ENCODE measurements at regions not wholly inside any gene's neighbourhood (a gene's known extent, or its start where the extent isn't known, plus 50 kb on each side); places are given as distances from the start of the nearest gene placed in this dataset.

DNA sequence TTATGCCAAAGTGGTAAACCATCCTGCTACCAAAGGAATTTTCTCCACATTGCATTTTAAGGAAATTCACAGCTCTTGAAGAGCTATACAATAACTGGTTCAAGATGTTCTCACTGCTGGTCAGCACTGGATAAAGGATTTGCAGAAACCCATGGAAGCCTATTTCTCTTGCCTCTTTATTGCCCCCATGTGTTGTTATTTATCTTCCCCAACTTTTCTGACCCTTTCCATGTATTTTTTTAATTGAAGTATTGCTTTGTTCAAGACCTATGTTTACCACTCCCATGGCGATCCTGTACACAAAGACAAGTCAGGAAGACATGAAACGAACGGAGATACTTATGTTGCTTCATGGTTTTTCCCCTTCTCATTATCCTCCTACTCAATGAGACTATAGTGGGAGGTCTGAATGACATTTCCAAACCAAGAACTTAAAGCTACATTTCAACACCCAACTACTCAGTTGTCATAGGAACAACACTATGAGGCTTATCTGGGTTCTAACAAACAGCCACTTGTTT is 566.4 kb upstream of the DIPK2B start:
- intact Hi-C loops (cut with micrococcal nuclease) (no loop called here), in situ Hi-C loops (cut with MboI) (no loop called here)
- H3K4me3 ChIP-seq, result peak overlapping the region; percentile 10; the same call in 1 of the 2 replicates
- no peak overlapping the region; a peak in 1 of 4 replicates for H3K9ac ChIP-seq (ENCODE audit: insufficient read depth in 1 of 2, low read depth in 2 of 2, low read length in 2 of 2)
- no peak overlapping the region for H3K27ac ChIP-seq (ENCODE audit: extremely low read depth, low read depth, low read length)
- H4K20me1 ChIP-seq (replicated peaks; ENCODE audit: control insufficient read depth, insufficient read depth, low read length), result no peaks in the 10 kb centered on the region
- DNase-seq (ENCODE audit: extremely low read depth in 1 of 4, low spot score in 3 of 4) (no peak), ATAC-seq (peak; percentile 25; the same call in 2 of the 3 replicates), FAIRE-seq (no peak)
- peaks cover 26% of the 10 kb centered on the region for H3K79me2 ChIP-seq (ENCODE audit: control insufficient read depth, insufficient read depth, low read length)
- no peak for TF ChIP-seq ZFPM2 (CRISPR knock-in tag; IDR thresholded peaks at IDR 0.05)
- TF ChIP-seq RFX1 (IDR thresholded peaks at IDR 0.05), result peak; percentile 74
- H3K9me3 ChIP-seq (replicated peaks; ENCODE audit: control insufficient read depth, insufficient read depth, low read depth, low read length), result no peaks in the 10 kb centered on the region
- H3K9me1 ChIP-seq (ENCODE audit: control insufficient read depth, insufficient read depth, low read length), result no peaks in the 10 kb centered on the region
- H3K4me2 ChIP-seq (ENCODE audit: insufficient read depth, low read length), result 0 out of 2 replicates have a peak overlapping the region, but pooled peaks have one; percentile 8
- BruUV-seq (replicated peaks), result no TSS peak
- H3K4me1 ChIP-seq (replicated peaks in 1 of 2; ENCODE audit: control insufficient read depth in 2 of 2, insufficient read depth in 2 of 2, low read length in 2 of 2), result no peaks in the 10 kb centered on the region; a peak in 2 of 5 replicates
- no peaks in the 10 kb centered on the region for H3K36me3 ChIP-seq (ENCODE audit: control insufficient read depth, insufficient read depth, low read length)
- 0% methylated on average over 3 of the region's 3 CpGs for whole genome bisulfite sequencing (ENCODE audit: insufficient coverage, low coverage, missing lambda C conversion rate)
- H3K27me3 ChIP-seq (ENCODE audit: control insufficient read depth in 2 of 2, insufficient read depth in 2 of 2, low read length in 2 of 2), result no peaks in the 10 kb centered on the region
- H2AFZ ChIP-seq (ENCODE audit: low read depth, low read length), result no peak overlapping the region
- ChIA-PET POLR2A (no interaction called here), CTCF (ENCODE audit: low intra/inter-chr PET ratio) (no interaction called here)

DNA sequence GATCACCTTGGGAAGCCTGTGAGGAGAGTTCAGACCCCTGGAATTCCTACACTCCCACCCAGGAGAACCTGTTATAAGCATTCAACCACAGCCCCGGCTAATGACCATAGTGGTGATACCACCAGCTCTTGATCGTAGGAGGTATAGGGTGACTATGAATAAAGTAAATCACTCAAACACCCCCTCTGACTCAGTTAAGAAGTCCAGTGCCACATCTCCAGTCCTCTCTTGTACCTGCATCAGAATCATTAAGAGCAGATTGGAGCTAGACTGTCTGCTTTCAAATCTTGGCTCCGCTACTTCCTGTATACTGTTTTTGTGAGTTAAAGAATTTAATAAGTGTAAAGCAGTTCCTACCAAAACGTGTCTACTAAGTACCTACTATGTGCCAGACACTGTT is 565.1 kb upstream of the DIPK2B start:
- H3K27ac ChIP-seq (ENCODE audit: extremely low read depth, low read depth, low read length), result no peak overlapping the region
- no peak for DNase-seq (ENCODE audit: extremely low read depth in 1 of 4, low spot score in 3 of 4)
- ChIA-PET POLR2A (interaction anchor here (1.4 kb wide), 1 partner anchor 10 kb away, joined by 6 read pairs; no protein-coding TSS in a partner anchor), CTCF (ENCODE audit: low intra/inter-chr PET ratio) (no interaction called here)
- no peak overlapping the region for H2AFZ ChIP-seq (ENCODE audit: low read depth, low read length)
- intact Hi-C loops (cut with micrococcal nuclease) (no loop called here), in situ Hi-C loops (cut with MboI) (no loop called here)
- TF ChIP-seq BRF1 (IDR thresholded peaks at IDR 0.05; ENCODE audit: borderline replicate concordance, extremely low read depth, insufficient read length), result no peak
- no peak overlapping the region for H3K4me3 ChIP-seq
- no TSS peak for BruUV-seq (replicated peaks)
- no peaks in the 10 kb centered on the region for H3K4me1 ChIP-seq (replicated peaks in 1 of 2; ENCODE audit: control insufficient read depth in 2 of 2, insufficient read depth in 2 of 2, low read length in 2 of 2)
- no peaks in the 10 kb centered on the region for H3K9me3 ChIP-seq (replicated peaks; ENCODE audit: control insufficient read depth, insufficient read depth, low read depth, low read length)
- WGBS (ENCODE audit: insufficient coverage, low coverage, missing lambda C conversion rate), result 50% methylated on average over 4 of the region's 4 CpGs
- H3K27me3 ChIP-seq (ENCODE audit: control insufficient read depth in 2 of 2, insufficient read depth in 2 of 2, low read length in 2 of 2), result no peaks in the 10 kb centered on the region
- H3K79me2 ChIP-seq (ENCODE audit: control insufficient read depth, insufficient read depth, low read length), result peaks cover 26% of the 10 kb centered on the region
- no peaks in the 10 kb centered on the region for H4K20me1 ChIP-seq (replicated peaks; ENCODE audit: control insufficient read depth, insufficient read depth, low read length)
- no peak for FAIRE-seq
- no peak for ATAC-seq
- no peak overlapping the region for H3K4me2 ChIP-seq (ENCODE audit: insufficient read depth, low read length)
- H3K9ac ChIP-seq (ENCODE audit: insufficient read depth in 1 of 2, low read depth in 2 of 2, low read length in 2 of 2), result no peak overlapping the region
- H3K36me3 ChIP-seq (ENCODE audit: control insufficient read depth, insufficient read depth, low read length), result no peaks in the 10 kb centered on the region
- H3K9me1 ChIP-seq (ENCODE audit: control insufficient read depth, insufficient read depth, low read length), result no peaks in the 10 kb centered on the region
